ENCODE measurements at regions not wholly inside any gene's neighbourhood (a gene's known extent, or its start where the extent isn't known, plus 50 kb on each side); places are given as distances from the start of the nearest gene placed in this dataset.

DNA sequence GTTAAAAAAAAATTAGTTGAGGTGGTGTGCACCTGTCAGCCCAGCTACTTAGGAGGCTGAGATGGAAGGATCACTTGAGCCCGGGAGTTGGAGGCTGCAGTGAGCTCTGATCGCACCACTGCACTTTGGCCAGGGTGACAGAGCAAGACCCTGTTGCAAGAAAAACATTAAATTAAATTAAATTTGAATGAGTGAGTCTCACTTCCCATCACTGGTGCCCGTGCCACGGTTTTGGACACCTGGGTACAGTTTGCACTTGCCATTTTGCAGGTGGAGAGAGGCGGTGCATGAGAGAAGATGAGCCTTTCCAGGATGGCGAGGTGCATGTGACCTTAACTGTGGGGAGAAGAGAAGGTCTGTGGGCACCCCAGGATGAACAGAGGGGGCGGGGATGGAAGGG is 60.3 kb upstream of the ZNF536 start:
- Mint-ChIP-seq H3K4me1 (ENCODE audit: low read depth, unreplicated experiment) (no peaks in the 10 kb centered on the region), H3K27ac (ENCODE audit: unreplicated experiment) (no peak overlapping the region), H3K4me3 (ENCODE audit: low read depth, unreplicated experiment) (no peak overlapping the region), H3K9me3 (ENCODE audit: low read depth, unreplicated experiment) (peaks cover 9% of the 10 kb centered on the region), H3K36me3 (ENCODE audit: insufficient read depth, unreplicated experiment) (no peaks in the 10 kb centered on the region), H3K27me3 (ENCODE audit: unreplicated experiment) (no peaks in the 10 kb centered on the region)
- intact Hi-C loops (cut with micrococcal nuclease; ENCODE audit: unreplicated experiment): no loop called here
- TF ChIP-seq, protein P1, sequence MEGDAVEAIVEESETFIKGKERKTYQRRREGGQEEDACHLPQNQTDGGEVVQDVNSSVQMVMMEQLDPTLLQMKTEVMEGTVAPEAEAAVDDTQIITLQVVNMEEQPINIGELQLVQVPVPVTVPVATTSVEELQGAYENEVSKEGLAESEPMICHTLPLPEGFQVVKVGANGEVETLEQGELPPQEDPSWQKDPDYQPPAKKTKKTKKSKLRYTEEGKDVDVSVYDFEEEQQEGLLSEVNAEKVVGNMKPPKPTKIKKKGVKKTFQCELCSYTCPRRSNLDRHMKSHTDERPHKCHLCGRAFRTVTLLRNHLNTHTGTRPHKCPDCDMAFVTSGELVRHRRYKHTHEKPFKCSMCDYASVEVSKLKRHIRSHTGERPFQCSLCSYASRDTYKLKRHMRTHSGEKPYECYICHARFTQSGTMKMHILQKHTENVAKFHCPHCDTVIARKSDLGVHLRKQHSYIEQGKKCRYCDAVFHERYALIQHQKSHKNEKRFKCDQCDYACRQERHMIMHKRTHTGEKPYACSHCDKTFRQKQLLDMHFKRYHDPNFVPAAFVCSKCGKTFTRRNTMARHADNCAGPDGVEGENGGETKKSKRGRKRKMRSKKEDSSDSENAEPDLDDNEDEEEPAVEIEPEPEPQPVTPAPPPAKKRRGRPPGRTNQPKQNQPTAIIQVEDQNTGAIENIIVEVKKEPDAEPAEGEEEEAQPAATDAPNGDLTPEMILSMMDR (IDR thresholded peaks at IDR 0.05; ENCODE audit: unreplicated experiment): no peak
- DNase-seq: no peak
- BruUV-seq (replicated peaks): no TSS peak
- CTCF ChIA-PET: no interaction called here

DNA sequence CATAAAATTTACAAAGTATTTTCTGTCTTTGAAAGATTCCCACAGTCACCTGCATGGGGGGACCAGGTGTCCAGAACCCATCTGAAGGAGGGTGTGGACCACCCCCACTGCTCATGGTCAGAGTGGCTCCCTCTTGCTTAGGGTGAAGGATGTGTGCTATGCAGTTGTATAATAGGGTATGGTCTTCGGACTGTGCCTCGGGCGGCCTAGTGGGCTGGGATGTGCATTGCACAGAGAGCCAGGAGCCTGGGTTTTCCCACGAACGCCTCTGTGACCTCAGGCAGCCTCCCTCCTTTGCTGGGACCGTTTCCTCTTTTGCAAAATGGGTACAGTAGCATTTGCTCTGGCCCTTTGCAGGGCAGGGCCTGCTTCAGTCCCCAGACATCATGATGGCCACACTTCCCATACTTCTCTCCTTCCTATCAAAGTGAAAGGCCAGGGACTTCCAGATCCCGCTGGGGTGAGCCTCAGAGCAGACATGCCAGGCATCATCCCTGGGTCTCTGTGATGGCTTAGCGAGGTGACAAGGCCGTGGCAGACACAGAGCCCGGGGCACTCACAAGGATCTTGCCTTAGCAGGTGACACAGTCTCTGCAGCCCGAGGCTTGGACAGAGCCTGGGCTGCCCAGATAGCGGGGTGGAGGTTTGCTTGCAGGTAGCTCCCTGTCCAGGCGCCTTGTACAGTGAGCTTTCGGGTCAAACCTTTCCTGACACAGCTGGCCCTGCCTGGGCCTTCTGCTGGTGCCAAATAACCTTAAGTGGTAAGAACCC is 59.4 kb upstream of the ZNF536 start:
- CTCF ChIA-PET: no interaction called here
- H3K27me3 Mint-ChIP-seq (ENCODE audit: unreplicated experiment): no peaks in the 10 kb centered on the region
- no peak for DNase-seq

DNA sequence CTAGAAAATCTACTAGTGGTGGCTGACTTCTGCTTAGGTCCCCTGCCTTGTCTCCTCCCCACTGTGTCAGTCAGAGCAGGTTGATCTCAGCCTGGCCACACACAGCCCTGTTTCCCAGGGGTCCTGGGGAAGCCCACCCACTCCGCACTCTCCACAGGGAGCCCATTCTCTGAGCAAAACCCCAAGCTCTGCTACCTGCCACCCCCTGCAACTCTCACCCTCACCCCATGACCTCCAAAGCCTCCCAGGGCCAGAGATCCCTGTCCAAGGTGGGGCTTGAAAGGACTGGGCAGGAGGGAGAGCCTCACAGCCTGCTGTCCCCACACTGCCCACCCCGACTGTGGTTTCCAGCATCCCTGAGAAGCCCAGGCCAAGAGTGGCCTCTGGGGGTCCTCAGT is 58.8 kb upstream of the ZNF536 start:
- no peak overlapping the region for H3K4me3 Mint-ChIP-seq (ENCODE audit: low read depth, unreplicated experiment)
- H3K4me1 Mint-ChIP-seq (ENCODE audit: low read depth, unreplicated experiment): no peaks in the 10 kb centered on the region
- DNase-seq: no peak
- BruUV-seq (replicated peaks): no TSS peak
- intact Hi-C loops (cut with micrococcal nuclease; ENCODE audit: unreplicated experiment): no loop called here
- CTCF ChIA-PET: no interaction called here
- peaks cover 11% of the 10 kb centered on the region for H3K9me3 Mint-ChIP-seq (ENCODE audit: low read depth, unreplicated experiment)
- H3K27me3 Mint-ChIP-seq (ENCODE audit: unreplicated experiment): no peaks in the 10 kb centered on the region
- H3K27ac Mint-ChIP-seq (ENCODE audit: unreplicated experiment): no peak overlapping the region
- TF ChIP-seq, protein P1 (IDR thresholded peaks at IDR 0.05; ENCODE audit: unreplicated experiment): no peak
- H3K36me3 Mint-ChIP-seq (ENCODE audit: insufficient read depth, unreplicated experiment): no peaks in the 10 kb centered on the region

More for the DNA sequence above, 59.4 kb upstream of the ZNF536 start:
- Mint-ChIP-seq H3K4me3 (ENCODE audit: low read depth, unreplicated experiment) (no peak overlapping the region), H3K9me3 (ENCODE audit: low read depth, unreplicated experiment) (peaks cover 9% of the 10 kb centered on the region), H3K27ac (ENCODE audit: unreplicated experiment) (no peak overlapping the region), H3K4me1 (ENCODE audit: low read depth, unreplicated experiment) (no peaks in the 10 kb centered on the region), H3K36me3 (ENCODE audit: insufficient read depth, unreplicated experiment) (no peaks in the 10 kb centered on the region)
- TF ChIP-seq, protein P1 (IDR thresholded peaks at IDR 0.05; ENCODE audit: unreplicated experiment): no peak
- BruUV-seq (replicated peaks): no TSS peak
- intact Hi-C loops (cut with micrococcal nuclease; ENCODE audit: unreplicated experiment): no loop called here

DNA sequence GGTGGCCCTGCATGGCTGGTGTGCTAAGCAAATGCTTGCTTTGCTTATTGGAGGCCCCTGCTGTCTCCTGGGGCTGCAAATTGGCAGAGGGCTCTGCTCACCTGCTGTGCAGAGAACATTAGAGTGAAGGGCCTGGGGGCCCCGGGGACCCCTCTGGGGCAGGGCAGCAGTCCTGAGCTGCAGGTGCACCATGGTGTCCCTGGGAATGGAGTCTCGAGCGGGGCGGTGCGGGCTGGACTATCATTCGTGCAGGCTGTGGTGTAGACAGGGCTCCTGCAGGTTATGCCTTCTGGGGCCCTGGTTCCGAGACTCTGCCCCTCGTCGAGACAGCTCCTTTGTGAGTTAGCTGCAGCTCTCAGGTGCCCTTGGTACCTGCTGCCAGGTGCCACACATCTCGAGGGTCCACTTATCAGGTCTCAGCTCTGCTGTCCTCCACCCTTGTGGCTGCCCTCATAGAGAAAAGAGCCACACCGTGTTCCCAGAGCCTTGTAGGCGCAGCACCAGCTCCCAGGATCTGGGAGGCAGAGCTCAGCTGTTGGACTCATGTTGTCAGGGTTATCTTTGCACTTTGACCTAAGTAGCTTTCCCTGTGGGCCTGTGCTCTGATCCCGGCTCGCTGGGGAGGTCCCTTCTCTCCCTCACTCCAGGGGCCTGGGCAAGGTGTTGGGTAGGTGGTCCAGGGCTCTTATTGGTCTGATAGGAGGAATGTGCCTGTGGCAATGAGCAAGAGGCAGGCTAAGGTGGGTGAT is 58.0 kb upstream of the ZNF536 start:
- TF ChIP-seq, protein P1 (IDR thresholded peaks at IDR 0.05; ENCODE audit: unreplicated experiment): no peak
- Mint-ChIP-seq H3K4me3 (ENCODE audit: low read depth, unreplicated experiment) (no peak overlapping the region), H3K27me3 (ENCODE audit: unreplicated experiment) (no peaks in the 10 kb centered on the region), H3K4me1 (ENCODE audit: low read depth, unreplicated experiment) (no peaks in the 10 kb centered on the region), H3K9me3 (ENCODE audit: low read depth, unreplicated experiment) (peaks cover 14% of the 10 kb centered on the region), H3K27ac (ENCODE audit: unreplicated experiment) (no peak overlapping the region), H3K36me3 (ENCODE audit: insufficient read depth, unreplicated experiment) (no peaks in the 10 kb centered on the region)
- no TSS peak for BruUV-seq (replicated peaks)
- no peak for DNase-seq
- intact Hi-C loops (cut with micrococcal nuclease; ENCODE audit: unreplicated experiment): no loop called here
- CTCF ChIA-PET: no interaction called here

Measured in Calu3 (cell line).